GM03348 (cell line): ENCODE measurements at regions not wholly inside any gene's neighbourhood (a gene's known extent, or its start where the extent isn't known, plus 50 kb on each side); places are given as distances from the start of the nearest gene placed in this dataset.
"Not testable (repeated sequence)": the region's sequence is repeated elsewhere in the genome, so short reads cannot be mapped to it uniquely, and the experiment has no call there.

ENCODE experiments used
- DNase-seq: peaks from one replicate; pipeline ENCODE4 v3.0.0; 2012; ENCODE audit warnings: low spot score

DNA sequence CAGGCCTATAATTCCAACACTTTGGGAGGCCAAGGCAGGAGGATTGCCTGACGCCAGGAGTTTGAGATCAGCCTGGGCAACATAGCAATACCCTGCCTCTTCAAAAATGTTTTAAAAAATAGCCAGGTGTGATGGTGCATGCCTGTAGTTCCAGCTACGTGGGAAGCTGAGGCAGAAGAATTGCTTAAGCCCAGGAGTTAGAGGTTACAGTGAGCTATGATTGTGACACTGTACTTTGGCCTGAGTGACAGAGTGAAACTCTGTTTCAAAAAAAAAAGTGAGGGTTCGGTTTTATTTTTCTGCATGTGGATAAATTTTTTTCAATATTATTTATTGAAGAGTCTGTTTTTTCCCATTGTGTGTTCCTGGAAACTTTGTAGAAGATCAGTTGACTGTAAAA, 208.1 kb downstream of the SLC4A3 start:
- DNase-seq = no peak

DNA sequence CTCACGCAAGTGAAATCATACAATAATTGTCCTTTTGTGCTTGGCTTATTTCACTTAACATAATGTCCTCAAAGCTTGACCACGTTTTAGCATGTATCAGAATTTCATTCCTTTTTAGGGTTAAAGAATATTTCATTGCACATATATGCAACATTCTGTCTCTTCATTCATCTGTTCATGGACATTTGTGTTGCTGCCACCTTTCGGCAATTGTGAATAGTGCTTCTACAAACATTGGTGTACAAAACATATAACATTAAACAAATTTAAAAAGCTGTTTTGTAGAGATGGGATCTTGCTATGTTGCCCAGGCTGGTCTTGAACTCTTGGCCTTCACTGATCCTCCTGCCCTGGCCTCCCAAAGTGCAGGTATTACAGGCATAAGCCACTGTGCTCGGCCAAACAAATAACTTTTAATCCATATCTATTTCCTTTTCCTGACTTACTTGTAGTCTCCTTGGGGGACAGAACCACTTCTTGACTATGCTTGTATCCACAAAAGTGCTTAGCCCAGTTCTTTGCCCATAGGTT, 209.3 kb downstream of the SLC4A3 start:
- peak; percentile 60 for DNase-seq

DNA sequence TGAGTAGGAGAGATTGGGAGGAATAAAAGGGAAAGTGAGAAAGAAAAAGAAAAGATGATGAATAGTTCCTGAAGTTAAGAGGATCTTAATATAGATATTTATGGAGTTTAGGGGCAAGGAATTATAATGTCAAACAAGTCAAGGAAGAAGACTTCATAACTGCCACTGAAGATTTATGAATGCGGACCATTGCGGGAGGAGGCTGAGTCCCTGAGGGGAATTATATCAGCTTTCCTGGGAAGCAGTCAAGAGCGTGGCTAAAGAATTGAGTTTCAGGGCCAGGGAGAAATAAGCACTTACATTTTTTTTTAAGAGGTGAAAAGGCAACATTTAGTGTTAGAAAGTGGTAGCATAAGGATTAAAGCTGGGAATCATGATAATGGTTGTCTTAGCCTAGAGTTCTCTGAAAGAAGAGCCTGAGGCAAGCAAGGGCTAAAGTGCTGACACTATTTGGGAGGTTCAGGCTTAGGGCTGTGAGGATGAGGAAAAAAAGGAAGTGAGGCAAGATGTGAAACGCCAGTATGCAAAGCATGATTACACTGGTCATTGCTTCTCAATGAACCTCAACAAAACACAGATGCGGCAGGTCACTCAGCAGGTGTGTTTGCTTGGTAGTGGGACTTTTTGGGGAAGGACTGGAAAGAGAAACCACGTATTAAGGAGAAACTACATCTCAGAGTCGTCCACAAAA, 217.1 kb downstream of the SLC4A3 start:
- no peak for DNase-seq

DNA sequence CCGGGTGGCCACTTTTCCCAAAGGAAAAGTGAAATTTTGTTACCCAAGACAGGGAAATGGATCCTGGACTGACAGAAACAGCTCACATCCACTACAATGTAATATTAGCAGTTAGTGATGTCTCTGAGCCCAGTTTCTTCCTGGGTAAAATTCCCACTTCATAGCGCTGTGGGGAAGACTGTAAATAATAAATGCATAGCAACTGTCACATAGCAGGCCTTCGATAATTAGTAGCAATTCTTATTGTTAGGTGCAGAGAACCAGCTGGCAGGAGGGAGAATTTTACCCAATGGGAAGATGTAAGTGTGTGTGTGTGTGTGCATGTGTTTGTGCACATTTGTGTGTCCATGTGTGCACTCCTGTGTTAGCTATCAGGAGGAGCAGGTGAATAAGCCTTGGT, 221.5 kb downstream of the SLC4A3 start:
- DNase-seq = no peak

DNA sequence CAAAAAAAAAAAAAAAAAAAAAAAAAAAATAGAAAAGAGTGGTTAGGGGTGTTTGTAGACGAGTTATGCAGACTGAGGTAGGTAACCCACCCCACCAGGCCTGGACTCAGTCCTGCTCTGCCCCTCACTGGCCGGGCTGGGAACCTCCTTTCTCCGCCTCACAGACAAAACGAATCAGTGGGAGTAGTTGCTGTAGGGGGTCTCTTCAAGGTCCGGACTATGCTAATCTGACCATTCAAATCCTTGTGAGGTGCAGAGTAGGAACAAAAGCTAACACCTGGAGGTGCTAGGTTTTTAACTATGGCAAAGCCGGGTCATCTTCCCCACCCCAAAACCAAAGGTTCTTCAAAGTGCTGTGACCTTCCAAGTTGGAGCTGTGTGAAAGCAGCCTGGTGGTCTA, 223.7 kb downstream of the SLC4A3 start:
- DNase-seq = no peak

DNA sequence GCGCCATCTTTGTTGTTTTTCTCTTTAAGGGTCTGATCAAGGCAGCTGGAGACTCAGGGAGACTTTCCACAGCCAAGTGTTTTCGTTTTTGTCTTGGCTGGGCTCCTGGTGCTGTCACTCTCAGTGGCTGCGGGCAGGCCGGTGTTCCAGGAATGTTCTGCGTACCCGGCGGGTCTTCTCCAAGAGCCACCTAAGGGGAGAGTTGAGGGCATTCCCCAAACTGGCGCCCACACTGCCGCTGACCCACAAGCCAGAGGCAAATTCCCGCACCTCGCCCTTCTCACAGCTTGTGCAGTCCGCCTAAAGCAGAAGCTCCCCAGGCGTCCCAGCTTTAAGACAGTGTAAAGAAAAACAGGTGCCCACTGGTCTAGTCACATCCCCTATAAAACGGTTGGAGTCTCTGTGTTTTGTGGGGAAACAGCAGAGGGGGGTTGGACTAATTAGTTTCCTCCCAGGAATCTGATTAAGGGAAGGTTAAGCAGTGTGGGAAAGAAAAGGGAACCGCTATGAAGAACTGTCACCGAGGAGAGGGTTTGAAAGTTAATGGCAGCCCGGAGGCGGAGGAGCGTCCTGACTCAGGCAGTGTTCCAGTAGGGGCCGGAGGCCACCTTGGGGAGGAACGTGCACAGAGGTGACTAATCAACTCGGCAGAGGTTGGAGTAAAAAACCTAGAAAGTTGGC, 224.5 kb downstream of the SLC4A3 start:
- peak; percentile 21 for DNase-seq

DNA sequence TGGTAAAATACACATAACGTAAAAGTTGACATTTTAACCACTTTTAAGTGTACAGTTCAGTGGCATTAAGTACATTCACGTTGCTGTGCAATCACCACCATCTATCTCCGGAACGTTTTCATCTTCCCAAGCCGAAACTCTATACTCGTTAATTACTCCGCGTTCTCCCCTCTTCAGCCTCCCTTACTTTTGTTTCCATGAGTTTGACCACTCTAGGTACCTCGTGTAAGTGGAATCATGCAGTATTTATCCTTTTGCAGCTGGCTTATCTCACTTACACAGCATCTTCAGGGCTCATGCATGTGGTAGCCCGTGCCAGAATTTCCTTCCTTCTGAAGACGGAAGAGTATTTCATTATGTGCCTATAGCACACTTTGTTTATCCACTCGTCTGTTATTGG, 225.2 kb downstream of the SLC4A3 start:
- DNase-seq = no peak

DNA sequence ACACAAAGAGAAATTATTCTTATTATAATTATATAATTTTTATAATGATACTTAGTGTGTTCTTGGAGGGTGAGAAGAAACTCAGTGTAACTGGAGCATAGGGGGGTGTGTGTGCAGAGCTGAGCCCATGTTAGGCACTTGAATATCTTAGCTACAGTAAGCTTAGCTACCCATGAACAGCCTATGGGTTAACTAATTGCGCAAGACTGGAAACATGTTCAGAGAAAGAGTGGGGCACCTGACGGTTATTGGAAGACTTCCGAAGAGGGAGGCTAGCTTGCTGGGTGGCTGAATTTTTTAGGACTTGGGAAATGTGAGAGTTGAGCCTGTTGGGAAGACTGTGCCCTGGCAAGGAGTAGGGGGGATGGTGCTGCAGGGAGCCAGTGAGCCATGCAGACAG, 229.2 kb downstream of the SLC4A3 start:
- no peak for DNase-seq

DNA sequence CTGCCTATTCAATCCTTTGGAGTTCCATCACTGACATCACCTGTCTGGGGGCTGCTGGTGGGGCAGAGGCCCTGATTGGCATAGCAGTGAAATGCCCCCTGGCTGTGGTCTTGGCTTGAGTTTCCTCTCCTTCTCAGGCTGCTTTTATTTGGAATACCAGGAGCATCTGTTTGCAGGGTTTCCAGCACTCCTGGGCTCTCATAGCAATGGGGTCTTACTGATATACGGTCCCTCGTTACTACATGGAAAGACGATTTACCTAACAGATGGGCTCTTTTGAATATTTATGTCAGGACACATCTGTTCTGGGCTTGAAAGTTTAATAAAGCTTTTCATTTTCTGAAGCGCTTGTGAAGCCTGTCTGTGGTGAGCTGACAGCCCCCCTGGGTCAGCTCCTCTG, 230.3 kb downstream of the SLC4A3 start:
- DNase-seq = no peak

DNA sequence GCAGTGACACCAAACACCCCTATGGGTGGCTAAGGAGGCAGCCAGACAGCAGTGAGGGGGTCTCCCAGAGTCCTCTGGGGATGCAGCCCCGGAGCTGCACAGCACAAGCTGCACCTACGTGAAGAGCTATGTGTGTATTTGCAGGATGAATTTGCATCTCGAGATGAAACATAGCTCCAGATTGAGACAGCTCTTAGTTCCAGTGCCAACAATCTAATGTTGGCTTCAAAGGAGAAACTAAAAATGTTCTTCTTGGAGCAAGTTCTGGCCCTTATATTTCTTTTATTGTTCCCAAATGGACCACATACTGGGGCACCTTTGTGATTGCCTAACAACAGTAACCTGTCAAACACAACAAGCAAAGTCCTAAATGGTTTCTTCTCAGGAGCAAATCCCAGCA, 233.9 kb downstream of the SLC4A3 start:
- no peak for DNase-seq

DNA sequence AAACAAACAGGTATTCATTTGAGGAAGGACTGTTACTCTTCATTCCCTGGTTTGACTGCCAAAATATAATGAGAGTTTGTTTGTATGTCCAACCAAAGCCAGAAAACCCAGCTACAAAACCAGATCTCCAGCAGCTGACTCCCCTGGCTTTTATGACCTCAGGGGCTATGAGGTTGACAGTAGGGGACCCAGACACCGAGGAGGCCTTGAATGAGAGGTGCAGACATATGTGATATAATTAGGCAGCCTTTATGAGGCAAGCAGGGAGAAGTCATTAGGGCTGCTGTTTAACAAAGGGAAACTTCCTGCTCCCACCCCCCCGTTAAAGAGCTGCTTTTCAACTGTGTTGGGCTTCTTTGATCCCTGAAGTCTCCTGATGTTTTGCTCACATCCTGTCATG, 236.7 kb downstream of the SLC4A3 start:
- no peak for DNase-seq

DNA sequence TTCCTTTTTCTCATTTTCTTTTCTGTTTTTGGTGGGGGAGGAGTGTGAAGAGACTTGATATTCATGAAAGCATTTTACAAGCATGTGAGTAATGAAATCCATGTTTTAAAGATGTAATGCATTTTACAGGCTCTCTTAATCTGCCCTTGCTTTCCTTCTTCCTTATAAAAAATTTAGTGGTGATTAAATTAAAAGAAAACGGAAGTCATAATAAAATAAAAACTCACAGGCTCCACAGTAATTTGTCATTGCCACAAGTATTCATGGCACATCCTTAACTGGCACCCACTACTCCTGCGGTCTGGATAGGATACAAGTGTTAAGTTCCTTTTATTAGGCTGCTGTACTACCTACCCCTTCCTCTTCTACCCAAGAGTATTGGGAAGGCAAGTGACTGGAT, 241.2 kb downstream of the SLC4A3 start:
- DNase-seq = no peak

DNA sequence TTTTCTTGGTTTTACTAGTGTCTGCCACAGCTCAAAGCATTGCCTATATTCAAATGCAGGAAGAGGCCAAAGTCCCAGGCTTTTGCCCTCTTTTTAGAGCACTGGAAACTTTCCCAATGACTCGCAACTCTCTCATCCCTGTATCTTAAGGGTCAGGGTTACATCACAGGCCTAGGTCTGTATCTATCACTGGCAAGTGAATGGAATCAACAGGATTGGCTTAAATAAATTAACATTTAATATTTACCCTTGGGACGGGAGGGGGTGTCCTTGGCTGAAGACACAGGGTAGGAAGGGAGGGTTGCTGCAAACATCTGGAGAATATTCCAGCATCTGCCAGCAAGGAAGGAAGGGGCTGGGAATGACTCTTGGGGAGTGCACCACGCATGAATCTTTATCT, 242.6 kb downstream of the SLC4A3 start:
- no peak for DNase-seq

DNA sequence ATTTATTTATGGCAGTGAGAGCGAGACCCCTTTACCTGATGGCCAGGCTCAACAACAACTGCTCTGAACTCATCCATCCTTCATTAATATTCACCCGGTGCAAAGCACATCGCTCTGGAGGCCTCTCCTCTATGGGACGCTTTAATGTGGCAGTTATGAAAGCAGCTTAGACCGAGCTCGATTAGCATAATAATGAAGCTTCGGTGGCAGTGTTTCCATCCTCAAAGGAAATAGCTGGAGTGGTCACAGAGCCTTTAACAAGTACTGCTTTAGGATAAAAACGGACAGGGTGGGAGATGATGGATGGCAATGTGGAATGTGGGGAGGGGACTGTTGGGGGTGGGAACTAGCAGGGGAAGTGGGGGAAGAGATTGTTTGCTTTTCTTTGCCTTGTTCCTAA, 243.9 kb downstream of the SLC4A3 start:
- DNase-seq = no peak

DNA sequence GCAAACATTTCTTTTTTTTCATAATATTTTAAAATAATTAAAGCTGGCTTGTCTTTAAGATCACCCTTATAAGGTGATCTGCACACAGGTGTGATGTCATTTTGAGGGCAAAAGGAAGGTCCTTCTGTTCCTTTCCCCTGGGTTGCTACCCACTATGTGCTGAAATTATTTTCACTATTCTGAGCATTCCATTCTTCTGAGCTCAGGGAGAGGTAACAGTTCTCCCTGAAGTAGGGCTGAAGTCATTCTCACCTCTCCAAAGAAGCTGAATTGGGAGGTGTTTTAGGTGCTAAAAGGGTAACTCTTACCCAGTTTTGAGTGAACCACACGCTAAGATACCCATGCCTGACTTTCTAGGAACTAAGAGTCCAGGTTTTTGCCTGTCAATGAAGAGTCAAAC, 247.6 kb downstream of the SLC4A3 start:
- no peak for DNase-seq

DNA sequence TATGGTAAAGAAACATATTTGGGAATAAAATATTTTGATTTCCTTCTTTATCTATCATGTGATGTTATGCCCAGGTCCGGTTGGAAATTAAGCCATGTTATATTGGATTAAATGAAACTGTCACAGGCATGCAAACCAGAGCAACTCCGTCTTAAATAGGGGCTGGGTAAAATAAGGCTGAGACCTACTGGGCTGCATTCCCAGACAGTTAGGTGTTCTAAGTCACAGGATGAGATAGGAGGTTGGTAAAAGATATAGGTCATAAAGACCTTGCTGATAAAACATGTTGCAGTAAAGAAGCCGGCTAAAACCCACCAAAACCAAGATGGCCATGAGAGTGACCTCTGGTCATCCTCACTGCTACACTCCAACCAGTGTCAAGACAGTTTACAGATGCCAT, 248.6 kb downstream of the SLC4A3 start:
- not testable (repeated sequence) for DNase-seq

DNA sequence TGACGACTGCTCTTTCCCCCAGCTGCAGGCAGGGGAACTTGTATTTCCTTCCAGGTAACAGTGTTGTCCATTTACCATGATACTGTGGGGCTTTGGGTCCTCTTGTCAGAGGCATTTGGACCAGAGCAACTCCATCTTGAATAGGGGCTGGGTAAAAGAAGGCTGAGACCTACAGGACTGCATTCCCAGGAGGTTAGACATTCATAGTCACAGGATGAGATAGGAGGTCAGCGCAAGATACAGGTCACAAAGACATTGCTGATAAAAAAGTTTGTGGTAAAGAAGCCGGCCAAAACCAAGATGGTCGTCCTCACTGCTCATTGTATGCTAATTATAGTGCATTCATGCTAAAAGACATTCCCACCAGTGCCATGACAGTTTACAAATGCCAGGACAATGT, 249.5 kb downstream of the SLC4A3 start:
- DNase-seq = no peak

DNA sequence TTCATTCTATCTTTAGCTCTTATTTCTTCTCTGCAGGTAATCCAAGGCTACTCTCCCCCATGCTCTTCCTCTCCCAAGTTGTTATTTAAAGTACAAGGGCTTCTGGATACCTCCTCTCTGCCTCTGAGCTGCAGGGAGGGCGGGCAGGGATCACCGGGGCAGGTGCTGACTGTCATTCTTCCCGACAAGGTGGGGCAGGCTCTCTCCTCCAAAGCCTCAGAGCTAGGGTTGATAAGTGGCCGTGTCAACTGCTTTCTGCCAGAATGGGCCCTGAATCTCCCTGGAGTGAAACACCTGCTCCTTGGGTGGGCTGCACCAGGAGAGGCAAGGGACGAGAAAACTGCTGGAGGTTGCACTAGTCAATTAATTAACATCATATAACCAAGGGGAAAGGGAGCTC, 250.3 kb downstream of the SLC4A3 start:
- DNase-seq = no peak

DNA sequence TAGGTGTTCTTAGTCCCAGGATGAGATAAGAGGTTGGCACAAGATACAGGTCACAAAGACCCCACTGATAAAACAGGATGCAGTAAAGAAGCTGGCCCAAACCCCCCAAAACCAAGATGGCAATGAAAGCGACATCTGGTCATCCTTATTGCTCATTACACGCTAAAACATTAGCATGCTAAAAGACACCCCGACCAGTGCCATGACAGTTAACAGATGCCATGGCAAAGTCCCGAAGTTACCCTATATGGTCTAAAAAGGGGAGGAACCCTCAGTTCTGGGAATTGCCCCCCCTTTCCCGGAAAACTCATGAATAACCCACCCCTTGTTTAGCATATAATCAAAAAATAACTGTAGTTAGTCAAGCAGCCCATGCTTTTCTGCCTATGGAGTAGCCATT, 251.1 kb downstream of the SLC4A3 start:
- DNase-seq = no peak

DNA sequence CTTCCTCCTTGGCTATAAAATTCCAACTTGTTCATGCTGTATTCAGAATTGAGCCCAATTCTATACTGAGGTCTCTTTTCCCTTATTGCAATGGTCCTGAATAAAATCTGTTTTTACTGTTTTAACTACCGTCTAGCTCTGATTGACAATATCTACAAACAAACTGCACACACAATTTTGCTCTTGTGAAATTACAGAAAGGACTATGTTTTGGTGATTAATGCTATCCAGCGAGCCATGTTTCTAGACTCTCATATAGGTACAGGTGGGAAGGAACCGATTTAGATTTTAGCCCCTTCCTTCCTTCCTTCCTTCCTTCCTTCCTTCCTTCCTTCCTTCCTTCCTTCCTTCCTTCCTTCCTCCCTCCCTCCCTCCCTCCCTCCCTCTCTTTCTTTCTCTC, 254.4 kb downstream of the SLC4A3 start:
- DNase-seq = no peak

DNA sequence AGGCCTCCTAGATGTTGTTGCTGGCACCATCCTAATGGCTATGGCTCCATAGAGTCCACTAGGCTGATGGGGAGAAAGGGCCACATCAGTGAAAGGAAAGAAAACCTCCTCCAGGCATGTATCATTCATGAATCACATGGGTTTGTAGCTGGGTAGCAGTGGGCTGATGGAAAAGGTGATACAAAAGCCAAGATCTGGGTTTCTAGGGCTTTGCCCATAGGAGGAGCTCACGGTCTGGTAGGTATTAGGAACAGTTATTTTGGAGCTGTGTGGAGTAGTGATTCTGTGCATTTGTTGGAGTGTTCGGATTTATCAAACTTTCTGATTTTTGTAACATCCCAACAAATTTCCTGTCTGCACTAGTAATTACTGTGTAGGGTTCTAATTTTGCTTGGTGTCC, 259.2 kb downstream of the SLC4A3 start:
- DNase-seq = peak; percentile 10

DNA sequence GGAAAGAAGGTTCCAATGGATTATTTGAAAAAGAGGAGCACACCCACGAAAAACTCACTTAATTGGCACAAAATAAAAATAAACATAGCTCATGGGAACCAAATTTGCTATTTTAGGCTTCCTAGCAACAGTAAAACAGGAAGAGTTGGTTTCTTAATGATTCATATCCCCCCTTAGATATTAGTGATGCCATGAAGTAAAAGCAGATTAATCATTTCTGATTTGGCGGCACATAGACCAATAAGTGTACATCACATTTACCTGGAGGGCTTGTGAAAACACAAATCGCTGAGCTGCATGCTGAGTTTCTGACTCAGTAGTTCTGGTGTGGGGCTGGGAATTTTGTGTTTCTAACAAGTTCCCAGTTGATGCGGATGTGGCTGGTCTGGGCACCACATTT, 260.4 kb downstream of the SLC4A3 start:
- DNase-seq = no peak

DNA sequence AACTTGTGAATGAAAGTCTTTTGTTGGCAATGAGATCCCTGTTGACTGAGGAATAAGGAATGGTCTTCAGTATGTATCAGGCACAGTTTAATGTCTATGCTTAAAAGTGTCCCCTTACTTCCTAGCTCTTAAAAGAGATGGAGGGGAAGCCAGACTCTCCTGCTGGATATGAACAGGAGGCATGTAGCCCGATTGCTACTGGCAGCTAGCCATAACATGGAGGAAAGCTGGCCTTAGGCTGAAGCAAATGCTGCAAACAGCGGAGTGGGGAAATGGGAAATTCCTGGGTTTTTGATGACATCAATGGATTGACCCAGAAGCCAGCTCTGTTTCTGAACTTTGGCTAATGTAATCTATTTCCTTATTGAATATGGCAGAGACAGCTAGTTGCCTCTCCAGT, 266.1 kb downstream of the SLC4A3 start:
- no peak for DNase-seq

DNA sequence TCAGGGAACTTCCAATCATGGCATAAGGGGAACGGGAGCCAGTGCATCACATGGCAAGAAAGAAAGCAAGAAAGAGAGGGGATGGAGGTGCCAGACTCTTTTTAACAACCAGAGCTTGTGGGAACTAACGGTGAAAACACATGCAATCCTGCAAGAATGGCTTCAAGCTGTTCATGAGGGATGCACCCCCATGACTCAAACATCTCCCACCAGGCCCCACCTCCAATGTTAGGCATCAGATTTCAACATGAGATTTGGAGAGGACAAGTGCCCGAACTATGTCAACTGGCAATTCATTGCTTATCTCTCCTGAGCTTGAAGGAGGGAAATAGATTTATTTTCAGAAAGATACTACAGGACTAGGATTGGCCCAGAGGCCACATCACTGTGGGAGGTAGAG, 270.0 kb downstream of the SLC4A3 start:
- DNase-seq = no peak
